ENCODE measurements at regions not wholly inside any gene's neighbourhood (a gene's known extent, or its start where the extent isn't known, plus 50 kb on each side); places are given as distances from the start of the nearest gene placed in this dataset.

DNA sequence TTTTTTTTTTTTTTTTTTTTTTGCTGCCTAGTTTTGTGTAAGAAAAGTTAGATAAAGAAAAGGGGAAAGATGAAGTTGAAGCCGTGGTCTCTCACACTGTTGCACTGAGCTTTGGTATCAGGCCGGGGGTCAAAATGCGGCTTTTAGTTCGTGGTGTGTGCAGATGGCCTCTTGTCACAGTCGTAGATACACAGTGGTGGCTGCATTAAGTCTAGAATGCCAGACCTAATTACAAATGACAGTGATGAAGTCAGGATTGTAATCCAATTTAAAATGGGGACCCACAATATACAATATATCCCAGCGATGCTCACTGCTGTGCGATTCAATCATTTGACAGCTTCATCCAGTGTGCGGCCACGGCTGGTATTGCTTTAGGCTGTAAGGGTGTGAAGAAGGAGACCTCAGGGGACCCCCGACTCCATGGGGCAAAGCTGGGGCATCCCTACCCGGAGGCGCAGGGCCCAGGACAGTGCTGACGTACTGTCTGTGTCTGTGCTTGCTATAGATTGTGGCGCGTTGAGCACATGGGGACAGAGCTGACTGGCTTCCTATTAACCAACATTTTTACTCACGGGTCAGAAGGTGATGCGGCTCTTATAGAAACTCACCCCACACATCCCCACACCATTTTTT, 210.0 kb upstream of the SOX4 start:
- TF ChIP-seq EZH2 (IDR thresholded peaks at IDR 0.05; ENCODE audit: borderline replicate concordance, low read length): no peak
- TF ChIP-seq, protein P1, sequence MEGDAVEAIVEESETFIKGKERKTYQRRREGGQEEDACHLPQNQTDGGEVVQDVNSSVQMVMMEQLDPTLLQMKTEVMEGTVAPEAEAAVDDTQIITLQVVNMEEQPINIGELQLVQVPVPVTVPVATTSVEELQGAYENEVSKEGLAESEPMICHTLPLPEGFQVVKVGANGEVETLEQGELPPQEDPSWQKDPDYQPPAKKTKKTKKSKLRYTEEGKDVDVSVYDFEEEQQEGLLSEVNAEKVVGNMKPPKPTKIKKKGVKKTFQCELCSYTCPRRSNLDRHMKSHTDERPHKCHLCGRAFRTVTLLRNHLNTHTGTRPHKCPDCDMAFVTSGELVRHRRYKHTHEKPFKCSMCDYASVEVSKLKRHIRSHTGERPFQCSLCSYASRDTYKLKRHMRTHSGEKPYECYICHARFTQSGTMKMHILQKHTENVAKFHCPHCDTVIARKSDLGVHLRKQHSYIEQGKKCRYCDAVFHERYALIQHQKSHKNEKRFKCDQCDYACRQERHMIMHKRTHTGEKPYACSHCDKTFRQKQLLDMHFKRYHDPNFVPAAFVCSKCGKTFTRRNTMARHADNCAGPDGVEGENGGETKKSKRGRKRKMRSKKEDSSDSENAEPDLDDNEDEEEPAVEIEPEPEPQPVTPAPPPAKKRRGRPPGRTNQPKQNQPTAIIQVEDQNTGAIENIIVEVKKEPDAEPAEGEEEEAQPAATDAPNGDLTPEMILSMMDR (conservative IDR thresholded peaks at IDR 0.05 in 1 of 2, IDR thresholded peaks at IDR 0.05 in 1 of 2; ENCODE audit: extremely low read depth in 1 of 2, insufficient read depth in 1 of 2, low read depth in 1 of 2, low read length in 2 of 2): no peak
